Esophagus squamous epithelium (tissue), 5 donors: ENCODE measurements at regions not wholly inside any gene's neighbourhood (a gene's known extent, or its start where the extent isn't known, plus 50 kb on each side); places are given as distances from the start of the nearest gene placed in this dataset.

ENCODE experiments used
- DNase-seq: peaks from one replicate; lab custom pipeline; 2025; lab: John Stamatoyannopoulos, UW
- H3K27ac ChIP-seq, 4 donors: fragments of 200-600 bp; sonication (generic); one replicate each; pipeline ENCODE4 v1.5.1; 2016 to 2019; ENCODE audit warnings: mild to moderate bottlenecking in 1 of 4
- H3K27me3 ChIP-seq, 4 donors: fragments of 200-600 bp; sonication (generic); 1 replicate in 3 of 4; 2 replicates in 1 of 4; pipeline versions ENCODE4 v1.5.1 to v1.6.0; 2017 to 2021; ENCODE audit warnings: antibody characterized with exemption in 1 of 4
- H3K36me3 ChIP-seq, 3 donors: fragments of 200-600 bp; sonication (generic); one replicate each; pipeline ENCODE4 v1.5.1; 2016 to 2019
- H3K4me1 ChIP-seq, 3 donors: fragments of 200-600 bp; sonication (generic); one replicate each; pipeline ENCODE4 v1.5.1; 2017 to 2019
- H3K4me3 ChIP-seq, 4 donors: fragments of 200-600 bp; sonication (generic); 1 replicate in 3 of 4; 2 replicates in 1 of 4; pipeline ENCODE4 v1.5.1; 2016 to 2019; ENCODE audit warnings: mild to moderate bottlenecking in 2 of 4, moderate library complexity in 1 of 4
- H3K9me3 ChIP-seq, 3 donors: fragments of 200-600 bp; sonication (generic); one replicate each; pipeline ENCODE4 v1.5.1; 2016 to 2019
- POLR2A ChIP-seq, 4 donors: fragments of 450-650 bp; IDR thresholded peaks; one replicate each; pipeline ENCODE4 v1.6.1; 2017; ENCODE audit warnings: antibody characterized with exemption in 4 of 4, mild to moderate bottlenecking in 4 of 4, moderate library complexity in 3 of 4
- WGBS, 2 donors: methylation state at CpG; one replicate each; pipeline ENCODE4 v1.1.5; 2018; 5-methylcytosine and 5-hydroxymethylcytosine counted together
- intact Hi-C: fragments of 100-400 bp; cut with DNase I; formaldehyde crosslinking; loops from one replicate; pipeline ENCODE4 v1.15.0; 2022
- TF ChIP-seq, protein P1 (sequence below), 6 experiments: fragments of 450-650 bp in 4 of 6; fragments of 200-600 bp in 2 of 6; sonication (generic) in 2 of 6; IDR thresholded peaks; one replicate each; pipeline ENCODE4 v1.5.1; 2016 to 2019; ENCODE audit warnings: antibody characterized with exemption in 6 of 6, mild to moderate bottlenecking in 4 of 6, moderate library complexity in 4 of 6
- donor health status: DM: yes; HTN: yes; CAD: no.

DNA sequence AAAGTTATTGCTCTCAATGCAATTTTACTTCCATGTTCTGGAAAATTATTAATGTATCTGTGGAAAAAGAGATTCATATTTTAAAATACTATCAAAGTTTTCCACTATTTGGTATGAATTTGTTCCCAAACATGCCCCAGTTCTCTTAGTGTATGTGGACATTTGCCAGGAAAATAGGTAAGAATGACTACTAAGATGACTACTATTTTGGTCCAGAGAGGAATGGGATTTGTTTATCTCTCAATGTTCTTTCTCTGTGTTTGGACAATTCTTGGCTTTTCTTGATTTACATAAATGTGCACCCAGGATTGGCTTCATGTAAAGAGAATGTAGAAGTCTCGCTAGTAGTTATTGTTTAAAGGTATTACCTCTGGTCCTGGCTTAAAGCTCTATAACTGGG, 60.3 kb upstream of the POT1 start:
- no peak for TF ChIP-seq POLR2A (IDR thresholded peaks at IDR 0.05)
- TF ChIP-seq, protein P1, sequence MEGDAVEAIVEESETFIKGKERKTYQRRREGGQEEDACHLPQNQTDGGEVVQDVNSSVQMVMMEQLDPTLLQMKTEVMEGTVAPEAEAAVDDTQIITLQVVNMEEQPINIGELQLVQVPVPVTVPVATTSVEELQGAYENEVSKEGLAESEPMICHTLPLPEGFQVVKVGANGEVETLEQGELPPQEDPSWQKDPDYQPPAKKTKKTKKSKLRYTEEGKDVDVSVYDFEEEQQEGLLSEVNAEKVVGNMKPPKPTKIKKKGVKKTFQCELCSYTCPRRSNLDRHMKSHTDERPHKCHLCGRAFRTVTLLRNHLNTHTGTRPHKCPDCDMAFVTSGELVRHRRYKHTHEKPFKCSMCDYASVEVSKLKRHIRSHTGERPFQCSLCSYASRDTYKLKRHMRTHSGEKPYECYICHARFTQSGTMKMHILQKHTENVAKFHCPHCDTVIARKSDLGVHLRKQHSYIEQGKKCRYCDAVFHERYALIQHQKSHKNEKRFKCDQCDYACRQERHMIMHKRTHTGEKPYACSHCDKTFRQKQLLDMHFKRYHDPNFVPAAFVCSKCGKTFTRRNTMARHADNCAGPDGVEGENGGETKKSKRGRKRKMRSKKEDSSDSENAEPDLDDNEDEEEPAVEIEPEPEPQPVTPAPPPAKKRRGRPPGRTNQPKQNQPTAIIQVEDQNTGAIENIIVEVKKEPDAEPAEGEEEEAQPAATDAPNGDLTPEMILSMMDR (IDR thresholded peaks at IDR 0.05) = no peak
- Histone ChIP-seq H3K36me3 (no peaks in the 10 kb centered on the region), H3K27me3 (no peaks in the 10 kb centered on the region), H3K4me3 (no peak overlapping the region), H3K9me3 (no peaks in the 10 kb centered on the region), H3K27ac (no peak overlapping the region), H3K4me1 (no peaks in the 10 kb centered on the region)
- intact Hi-C loops = no loop called here
- WGBS, 2 donors = 59 to 79% methylated on average over 1 of the region's 1 CpG
- DNase-seq = no peak
